OCI-M1 (cell line): ENCODE measurements at regions not wholly inside any gene's neighbourhood (a gene's known extent, or its start where the extent isn't known, plus 50 kb on each side); places are given as distances from the start of the nearest gene placed in this dataset.
"Not testable (repeated sequence)": the region's sequence is repeated elsewhere in the genome, so short reads cannot be mapped to it uniquely, and the experiment has no call there.

Experiments
- DNase-seq: peaks from one replicate; lab custom pipeline; 2025; lab: John Stamatoyannopoulos, UW

GRCh38 chr3:87873136-87873535 is 185.7 kb downstream of the CGGBP1 start:
- no peak for DNase-seq

GRCh38 chr3:87867001-87867400 is 191.8 kb downstream of the CGGBP1 start:
- DNase-seq, result no peak

GRCh38 chr3:87856126-87856525 is 202.7 kb downstream of the CGGBP1 start:
- no peak for DNase-seq

DNA sequence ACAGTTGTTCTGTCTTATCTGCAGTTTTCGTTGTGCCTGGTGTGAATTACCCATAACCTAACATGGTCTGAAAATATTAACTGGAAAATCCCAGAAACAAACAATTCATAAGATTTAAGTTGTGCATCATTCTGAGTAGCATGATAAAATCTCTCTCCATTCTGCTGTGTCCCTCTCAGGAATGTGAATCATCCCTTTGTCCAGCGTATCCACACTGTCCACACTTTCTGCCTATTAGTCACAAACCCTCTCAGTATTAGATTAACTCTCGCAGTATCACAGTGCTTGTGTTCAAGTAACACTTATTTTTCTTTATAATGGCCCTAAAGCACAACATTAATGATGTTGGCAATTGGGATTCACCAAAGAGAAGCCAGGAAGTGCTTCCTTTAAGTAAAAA is 203.2 kb downstream of the CGGBP1 start:
- DNase-seq, result no peak

DNA sequence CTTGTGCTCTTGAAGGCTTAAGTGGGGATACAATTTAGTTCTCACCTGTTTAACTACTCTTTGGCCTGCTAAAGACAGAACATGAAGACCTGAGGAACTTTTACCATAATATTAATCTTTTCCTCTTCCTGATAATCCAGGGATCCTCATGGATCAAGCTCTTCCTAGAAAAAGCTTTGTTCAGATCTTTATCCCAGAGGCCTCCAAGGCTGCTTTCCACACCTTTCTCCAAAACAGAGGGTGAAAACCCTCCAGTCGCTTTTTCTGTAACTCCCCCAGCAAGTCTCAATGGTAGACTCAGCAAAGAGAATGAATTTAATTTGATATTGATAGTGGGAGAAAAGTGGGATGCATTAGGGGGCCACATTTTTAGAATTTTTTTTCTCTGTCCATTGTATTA is 203.6 kb downstream of the CGGBP1 start:
- DNase-seq, result no peak

DNA sequence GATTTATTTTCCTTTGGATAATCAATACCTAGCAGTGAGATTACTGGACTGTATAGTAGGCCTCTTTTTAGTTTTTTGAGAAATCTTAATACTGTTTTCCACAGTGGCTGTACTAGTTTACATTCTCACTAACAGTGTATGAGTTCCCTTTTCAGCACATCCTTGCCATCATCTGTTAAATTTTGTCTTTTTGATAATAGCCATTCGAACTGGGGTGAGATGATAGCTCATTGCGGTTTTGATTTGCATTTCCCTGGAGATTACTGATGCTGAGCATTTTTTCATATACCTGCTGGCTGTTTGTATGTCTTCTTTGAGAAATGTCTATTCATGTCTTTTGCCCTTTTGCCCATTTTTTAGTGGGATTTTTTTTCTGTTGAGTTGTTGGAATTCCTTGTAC is 210.8 kb downstream of the CGGBP1 start:
- no peak for DNase-seq

GRCh38 chr3:87837076-87837475 is 221.7 kb downstream of the CGGBP1 start:
- no peak for DNase-seq

- DNase-seq, result no peak
These were observed 222.8 kb downstream of the CGGBP1 start for GRCh38 chr3:87836026-87836425.

GRCh38 chr3:87835236-87835635 is 223.6 kb downstream of the CGGBP1 start:
- DNase-seq, result no peak

- DNase-seq, result no peak
These were observed 224.5 kb downstream of the CGGBP1 start for GRCh38 chr3:87834327-87834726.

- DNase-seq, result no peak
These were observed 225.8 kb downstream of the CGGBP1 start for GRCh38 chr3:87833039-87833377.

GRCh38 chr3:87828046-87828445 is 230.8 kb downstream of the CGGBP1 start:
- DNase-seq, result peak; percentile 53

DNA sequence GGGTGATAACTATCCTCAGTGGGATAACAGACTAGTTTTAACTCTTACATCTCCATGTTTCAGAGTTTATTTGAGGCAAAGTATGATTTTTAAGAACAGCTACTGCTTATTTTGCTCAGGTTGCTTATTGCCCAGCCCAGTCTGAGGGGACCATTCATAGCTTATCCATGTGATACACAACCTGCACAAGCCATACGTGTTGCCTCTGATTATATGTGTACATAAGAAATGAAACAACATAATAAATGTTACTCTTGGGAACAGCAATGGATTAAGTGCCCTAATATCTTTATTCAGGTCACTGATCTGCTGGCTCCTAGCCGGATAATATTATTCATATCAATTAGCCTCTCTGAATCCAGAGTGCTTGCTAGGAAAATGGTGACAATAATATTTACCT is 236.2 kb downstream of the CGGBP1 start:
- no peak for DNase-seq

GRCh38 chr3:87813503-87813902 is 245.3 kb downstream of the CGGBP1 start:
- DNase-seq, result not testable (repeated sequence)

DNA sequence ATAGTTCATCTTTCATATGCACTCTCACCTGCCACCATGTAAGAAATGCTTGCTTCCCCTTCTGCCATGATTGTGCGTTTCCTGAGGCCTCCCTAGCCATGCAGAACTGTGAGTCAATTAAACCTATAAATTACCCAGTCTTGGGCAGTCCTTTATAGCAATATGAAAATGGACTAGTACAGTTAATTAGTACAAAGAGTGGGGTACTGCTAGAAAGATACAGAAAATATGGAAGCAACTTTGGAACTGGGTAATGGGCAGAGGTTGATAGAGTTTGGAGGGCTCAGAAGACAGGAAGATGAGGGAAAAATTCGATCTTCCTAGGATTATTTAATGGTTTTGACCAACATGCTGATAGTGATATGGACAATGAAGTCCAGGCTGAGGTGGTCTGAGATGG is 246.9 kb downstream of the CGGBP1 start:
- no peak for DNase-seq

GRCh38 chr3:87810452-87811016 is 248.3 kb downstream of the CGGBP1 start:
- peak; percentile 22 for DNase-seq

DNA sequence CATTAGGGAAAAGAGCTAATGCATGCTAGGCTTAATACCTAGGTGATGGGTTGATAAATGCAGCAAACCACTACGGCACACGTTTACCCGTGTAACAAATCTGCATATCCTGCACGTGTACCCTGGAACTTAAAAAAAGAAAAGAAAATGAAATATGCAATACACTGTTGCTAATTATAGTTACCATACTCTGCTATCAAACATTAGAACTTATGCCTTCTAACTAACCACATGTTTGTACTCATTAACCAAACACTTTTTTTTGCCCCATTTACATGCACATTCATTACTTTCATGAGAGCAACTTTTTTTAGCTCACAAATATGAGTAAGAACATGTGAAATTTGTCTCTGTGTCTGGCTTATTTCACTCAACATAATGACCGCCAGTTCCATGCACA is 253.1 kb downstream of the CGGBP1 start:
- DNase-seq, result no peak

DNA sequence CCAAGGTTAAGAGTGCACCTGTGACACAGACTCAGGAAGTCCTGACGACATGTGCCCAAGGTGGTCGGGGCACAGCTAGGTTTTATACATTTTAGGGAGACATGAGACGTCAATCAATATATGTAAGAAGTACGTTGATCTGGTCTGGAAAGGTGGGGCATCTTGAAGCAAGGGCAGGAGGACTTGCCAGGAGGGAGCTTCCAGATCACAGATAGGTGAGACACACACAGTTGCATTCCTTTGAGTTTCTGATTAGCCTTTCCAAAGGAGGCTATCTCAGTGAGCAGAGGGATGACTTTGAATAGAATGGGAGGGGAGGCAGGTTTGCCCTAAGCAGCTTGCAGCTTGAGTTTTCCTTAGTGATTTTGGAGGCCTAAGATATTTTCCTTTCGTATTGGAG is 257.4 kb downstream of the CGGBP1 start:
- DNase-seq, result no peak

DNA sequence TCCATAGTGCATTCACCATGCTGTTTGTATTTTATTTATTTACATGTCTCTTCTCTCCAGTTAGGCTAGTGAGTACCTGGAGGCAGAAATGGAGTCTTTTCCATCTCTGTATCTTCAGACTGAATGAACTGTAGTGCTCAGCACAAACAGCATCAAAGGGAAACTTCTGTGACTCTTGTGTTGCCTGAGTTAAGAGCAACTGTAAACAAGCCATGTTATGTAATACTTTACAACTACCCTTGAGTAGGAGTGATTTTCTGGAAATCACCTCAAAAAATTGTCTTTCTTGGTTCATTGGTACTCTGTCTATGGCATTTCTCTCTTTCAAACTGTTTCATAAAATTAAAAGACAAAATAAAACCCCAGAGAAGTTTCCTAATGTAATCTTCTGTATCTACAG is 258.3 kb downstream of the CGGBP1 start:
- DNase-seq, result no peak

DNA sequence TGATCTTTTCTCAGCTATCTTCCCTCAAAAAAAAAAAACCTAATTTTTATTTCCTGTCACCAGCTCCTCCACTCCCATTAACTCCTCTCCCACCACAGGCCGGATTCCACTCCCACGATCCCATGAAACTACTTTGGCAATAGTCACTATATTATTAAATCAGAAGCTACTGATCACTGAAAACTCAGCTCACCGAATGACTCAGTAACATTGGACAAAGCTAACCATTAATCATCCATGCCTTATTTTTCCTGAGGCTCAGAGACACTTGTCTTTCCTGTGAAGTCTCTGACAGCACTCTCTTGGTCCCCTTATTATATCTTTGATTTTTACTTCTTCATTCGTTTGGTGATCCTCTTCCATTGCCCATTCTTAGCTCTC is 260.2 kb downstream of the CGGBP1 start:
- no peak for DNase-seq

DNA sequence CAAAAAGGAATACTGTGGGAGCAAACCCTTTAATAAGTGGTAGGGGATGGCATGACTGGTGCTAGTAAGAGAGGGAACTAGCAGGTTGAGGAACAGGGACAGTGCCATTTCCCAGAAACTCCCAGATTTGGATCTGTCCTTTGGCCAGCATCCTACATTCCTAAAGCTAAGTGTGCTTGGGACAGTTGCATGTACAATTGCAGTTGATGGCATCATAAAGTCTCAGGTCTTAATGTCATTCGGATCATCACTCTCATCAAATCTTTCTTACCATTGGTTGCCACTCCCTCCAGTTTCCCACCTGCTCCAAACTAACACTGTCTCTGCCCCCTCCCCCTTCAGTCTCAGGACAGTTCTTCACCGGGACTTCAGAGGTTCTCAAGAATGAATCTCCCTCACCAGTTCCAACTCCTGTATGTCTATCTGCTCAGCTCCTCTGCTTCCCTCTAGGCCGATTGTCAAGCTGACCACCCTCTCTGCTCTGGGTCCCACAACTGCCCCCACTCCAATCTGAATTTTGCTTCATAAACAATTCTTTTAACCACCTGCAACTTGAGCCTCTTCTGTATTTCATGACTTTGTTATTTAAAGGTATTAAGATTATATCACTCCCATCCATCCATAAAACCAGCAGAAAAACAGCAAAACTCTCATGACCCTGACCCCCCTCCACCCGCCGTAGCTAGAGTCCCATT is 260.8 kb downstream of the CGGBP1 start:
- DNase-seq, result peak; percentile 18

DNA sequence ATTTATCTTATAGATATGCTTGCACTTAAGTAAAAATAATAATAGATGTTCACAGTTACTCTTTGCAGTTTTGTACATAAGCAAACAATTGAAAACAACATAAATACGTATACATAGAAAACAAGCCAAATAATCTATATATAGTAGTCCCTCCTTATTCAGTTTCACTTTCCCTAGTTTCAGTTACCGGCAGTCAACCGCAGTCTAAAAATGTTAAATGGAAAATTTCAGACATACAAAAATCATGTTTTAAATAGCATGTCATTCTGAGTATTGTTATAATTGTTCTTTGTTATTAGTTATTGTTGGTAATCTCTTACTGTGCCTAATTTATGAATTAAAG is 262.0 kb downstream of the CGGBP1 start:
- DNase-seq, result peak; percentile 66

GRCh38 chr3:87796137-87796842 is 262.5 kb downstream of the CGGBP1 start:
- peak; percentile 68 for DNase-seq

DNA sequence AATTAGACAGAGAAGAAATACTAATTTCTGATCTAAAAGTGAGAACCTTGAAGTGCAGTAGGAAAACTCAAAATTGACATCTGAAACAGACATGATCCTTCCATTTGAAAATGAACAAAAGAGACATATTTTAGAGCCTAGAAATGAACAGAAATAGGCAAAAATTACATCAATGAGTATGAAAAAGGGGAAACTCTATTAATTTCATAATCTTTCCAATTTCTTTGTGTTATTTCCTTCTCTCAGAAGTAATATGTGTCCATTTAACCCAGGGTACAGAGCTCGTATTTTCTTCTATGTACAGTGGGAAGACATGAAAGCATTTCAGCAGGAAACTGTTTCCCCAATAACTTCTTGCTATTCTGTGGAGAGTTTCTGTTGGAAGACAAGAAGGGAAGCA is 263.1 kb downstream of the CGGBP1 start:
- no peak for DNase-seq
